Left ventricle myocardium inferior (tissue), 1 donor: ENCODE measurements at regions not wholly inside any gene's neighbourhood (a gene's known extent, or its start where the extent isn't known, plus 50 kb on each side); places are given as distances from the start of the nearest gene placed in this dataset.

Experiments
- DNase-seq: peaks from one replicate; pipeline ENCODE4 v3.0.0-alpha.2; 2020
- H3K27ac ChIP-seq: fragments of 200-600 bp; replicated peaks from 2 replicates; pipeline ENCODE4 v1.8.0; 2021
- H3K27me3 ChIP-seq: fragments of 200-600 bp; 2 replicates; pipeline ENCODE4 v1.8.0; 2021; ENCODE audit warnings: low read depth
- H3K36me3 ChIP-seq: fragments of 200-600 bp; 2 replicates; pipeline ENCODE4 v1.8.0; 2021
- H3K4me1 ChIP-seq: fragments of 200-600 bp; 2 replicates; pipeline ENCODE4 v1.8.0; 2021
- H3K4me3 ChIP-seq: fragments of 200-600 bp; 2 replicates; pipeline ENCODE4 v1.8.0; 2021; ENCODE audit warnings: mild to moderate bottlenecking, moderate library complexity
- H3K9me3 ChIP-seq: fragments of 200-600 bp; replicated peaks from 2 replicates; pipeline ENCODE4 v1.8.0; 2021
- CTCF ChIP-seq: fragments of 200-600 bp; IDR thresholded peaks from 2 replicates; pipeline ENCODE4 v1.8.0; 2021; ENCODE audit warnings: antibody characterized with exemption, mild to moderate bottlenecking, borderline replicate concordance
- intact Hi-C: fragments of 100-400 bp; cut with micrococcal nuclease; formaldehyde crosslinking; loops from one replicate; pipeline ENCODE4 v1.11.0; 2022
- donor health status: DM: no; HTN: yes; CAD: no; lungs with severe emphysema.

- intact Hi-C loops, result loop anchor here (5.0 kb wide), 1 partner anchor 283 kb away; no protein-coding TSS in a partner anchor
- Histone ChIP-seq H3K4me1 (no peaks in the 10 kb centered on the region), H3K27me3 (peaks cover 14% of the 10 kb centered on the region), H3K4me3 (no peak overlapping the region), H3K9me3 (no peaks in the 10 kb centered on the region), H3K36me3 (no peaks in the 10 kb centered on the region), H3K27ac (no peak overlapping the region)
- DNase-seq, result no peak
- no peak for TF ChIP-seq CTCF
Measured at GRCh38 chr4:81350040-81350439, 121.7 kb downstream of the RASGEF1B start.

- Histone ChIP-seq H3K4me1 (no peaks in the 10 kb centered on the region), H3K27ac (no peak overlapping the region), H3K27me3 (peaks cover 14% of the 10 kb centered on the region), H3K36me3 (no peaks in the 10 kb centered on the region), H3K9me3 (no peaks in the 10 kb centered on the region), H3K4me3 (no peak overlapping the region)
- intact Hi-C loops, result no loop called here
- TF ChIP-seq CTCF, result no peak
- no peak for DNase-seq
Measured at GRCh38 chr4:81348778-81349094, 123.0 kb downstream of the RASGEF1B start.

- Histone ChIP-seq H3K9me3 (no peaks in the 10 kb centered on the region), H3K27me3 (peaks cover 14% of the 10 kb centered on the region), H3K27ac (no peak overlapping the region), H3K4me3 (no peak overlapping the region), H3K4me1 (no peaks in the 10 kb centered on the region), H3K36me3 (no peaks in the 10 kb centered on the region)
- intact Hi-C loops, result no loop called here
- no peak for TF ChIP-seq CTCF
- DNase-seq, result no peak
Measured at GRCh38 chr4:81348086-81348777, 123.5 kb downstream of the RASGEF1B start.

- no peak for DNase-seq
- intact Hi-C loops, result no loop called here
- no peak for TF ChIP-seq CTCF
Measured at GRCh38 chr4:81346719-81347118, 125.0 kb downstream of the RASGEF1B start.

GRCh38 chr4:81343536-81343935 is 128.2 kb downstream of the RASGEF1B start:
- Histone ChIP-seq H3K4me3 (no peak overlapping the region), H3K4me1 (no peaks in the 10 kb centered on the region), H3K36me3 (no peaks in the 10 kb centered on the region), H3K27ac (no peak overlapping the region), H3K27me3 (peaks cover 7% of the 10 kb centered on the region), H3K9me3 (no peaks in the 10 kb centered on the region)
- TF ChIP-seq CTCF, result no peak
- intact Hi-C loops, result no loop called here
- no peak for DNase-seq

More at GRCh38 chr4:81346719-81347118, 125.0 kb downstream of the RASGEF1B start:
- no peak overlapping the region for H3K4me3 ChIP-seq
- no peaks in the 10 kb centered on the region for H3K4me1 ChIP-seq
- peaks cover 7% of the 10 kb centered on the region for H3K27me3 ChIP-seq
- no peaks in the 10 kb centered on the region for H3K9me3 ChIP-seq
- no peak overlapping the region for H3K27ac ChIP-seq
- H3K36me3 ChIP-seq, result no peaks in the 10 kb centered on the region

- Histone ChIP-seq H3K4me1 (no peaks in the 10 kb centered on the region), H3K9me3 (no peaks in the 10 kb centered on the region), H3K27me3 (peaks cover 7% of the 10 kb centered on the region), H3K4me3 (no peak overlapping the region), H3K36me3 (no peaks in the 10 kb centered on the region), H3K27ac (no peak overlapping the region)
- intact Hi-C loops, result no loop called here
- TF ChIP-seq CTCF, result no peak
- no peak for DNase-seq
Measured at GRCh38 chr4:81343046-81343445, 128.0 kb upstream of the PRKG2 start.
